Esophagus squamous epithelium (tissue), 5 donors: ENCODE measurements at regions not wholly inside any gene's neighbourhood (a gene's known extent, or its start where the extent isn't known, plus 50 kb on each side); places are given as distances from the start of the nearest gene placed in this dataset.

ENCODE experiments used
- DNase-seq: peaks from one replicate; lab custom pipeline; 2025; lab: John Stamatoyannopoulos, UW
- H3K27ac ChIP-seq, 4 donors: fragments of 200-600 bp; sonication (generic); one replicate each; pipeline ENCODE4 v1.5.1; 2016 to 2019; ENCODE audit warnings: mild to moderate bottlenecking in 1 of 4
- H3K27me3 ChIP-seq, 4 donors: fragments of 200-600 bp; sonication (generic); 1 replicate in 3 of 4; 2 replicates in 1 of 4; pipeline versions ENCODE4 v1.5.1 to v1.6.0; 2017 to 2021; ENCODE audit warnings: antibody characterized with exemption in 1 of 4
- H3K36me3 ChIP-seq, 3 donors: fragments of 200-600 bp; sonication (generic); one replicate each; pipeline ENCODE4 v1.5.1; 2016 to 2019
- H3K4me1 ChIP-seq, 3 donors: fragments of 200-600 bp; sonication (generic); one replicate each; pipeline ENCODE4 v1.5.1; 2017 to 2019
- H3K4me3 ChIP-seq, 4 donors: fragments of 200-600 bp; sonication (generic); 1 replicate in 3 of 4; 2 replicates in 1 of 4; pipeline ENCODE4 v1.5.1; 2016 to 2019; ENCODE audit warnings: mild to moderate bottlenecking in 2 of 4, moderate library complexity in 1 of 4
- H3K9me3 ChIP-seq, 3 donors: fragments of 200-600 bp; sonication (generic); one replicate each; pipeline ENCODE4 v1.5.1; 2016 to 2019
- CTCF ChIP-seq, 6 experiments: fragments of 450-650 bp in 4 of 6; fragments of 200-600 bp in 2 of 6; sonication (generic) in 2 of 6; IDR thresholded peaks; one replicate each; pipeline ENCODE4 v1.5.1; 2016 to 2019; ENCODE audit warnings: antibody characterized with exemption in 6 of 6, mild to moderate bottlenecking in 4 of 6, moderate library complexity in 4 of 6
- POLR2A ChIP-seq, 4 donors: fragments of 450-650 bp; IDR thresholded peaks; one replicate each; pipeline ENCODE4 v1.6.1; 2017; ENCODE audit warnings: antibody characterized with exemption in 4 of 4, mild to moderate bottlenecking in 4 of 4, moderate library complexity in 3 of 4
- WGBS, 2 donors: methylation state at CpG; one replicate each; pipeline ENCODE4 v1.1.5; 2018; 5-methylcytosine and 5-hydroxymethylcytosine counted together
- intact Hi-C: fragments of 100-400 bp; cut with DNase I; formaldehyde crosslinking; loops from one replicate; pipeline ENCODE4 v1.15.0; 2022
- donor health status: DM: yes; HTN: yes; CAD: no.

GRCh38 chr13:109370496-109370895 lies 415.9 kb downstream of the IRS2 start:
- intact Hi-C loops: no loop called here
- H3K4me3 ChIP-seq: no peak overlapping the region
- no peak overlapping the region for H3K27ac ChIP-seq
- TF ChIP-seq POLR2A (IDR thresholded peaks at IDR 0.05): no peak
- no peak for TF ChIP-seq CTCF (IDR thresholded peaks at IDR 0.05)
- no peaks in the 10 kb centered on the region for H3K36me3 ChIP-seq
- H3K4me1 ChIP-seq: no peaks in the 10 kb centered on the region
- 79 to 89% methylated on average over 8 to 9 of the region's 10 CpGs for WGBS, 2 donors
- H3K27me3 ChIP-seq: peaks cover 0 to 3% (median 0%) of the 10 kb centered on the region in 4 donors
- DNase-seq: no peak
- H3K9me3 ChIP-seq: no peaks in the 10 kb centered on the region

- Histone ChIP-seq H3K27me3 (peaks cover 0 to 3% (median 0%) of the 10 kb centered on the region in 4 donors), H3K4me1 (no peaks in the 10 kb centered on the region), H3K9me3 (no peaks in the 10 kb centered on the region), H3K36me3 (no peaks in the 10 kb centered on the region), H3K27ac (no peak overlapping the region), H3K4me3 (no peak overlapping the region)
- intact Hi-C loops: no loop called here
- no peak for DNase-seq
- no peak for TF ChIP-seq POLR2A (IDR thresholded peaks at IDR 0.05)
- WGBS, 2 donors: 50 to 65% methylated on average over 6 to 12 of the region's 14 CpGs
Measured at GRCh38 chr13:109369353-109370052, 416.9 kb downstream of the IRS2 start.

- intact Hi-C loops: no loop called here
- Histone ChIP-seq H3K36me3 (no peaks in the 10 kb centered on the region), H3K27me3 (no peaks in the 10 kb centered on the region), H3K27ac (no peak overlapping the region), H3K9me3 (no peaks in the 10 kb centered on the region), H3K4me1 (no peaks in the 10 kb centered on the region), H3K4me3 (no peak overlapping the region)
- no peak for TF ChIP-seq CTCF (IDR thresholded peaks at IDR 0.05)
- no peak for TF ChIP-seq POLR2A (IDR thresholded peaks at IDR 0.05)
- DNase-seq: no peak
- WGBS, 2 donors: 79 to 87% methylated on average over 4 of the region's 4 CpGs
Measured at GRCh38 chr13:109368230-109368629, 418.2 kb downstream of the IRS2 start.

- 86 to 88% methylated on average over 1 to 2 of the region's 2 CpGs for WGBS, 2 donors
- no peaks in the 10 kb centered on the region for H3K36me3 ChIP-seq
- H3K4me3 ChIP-seq: no peak overlapping the region
- H3K27ac ChIP-seq: no peak overlapping the region
- no peak for DNase-seq
- intact Hi-C loops: no loop called here
- no peaks in the 10 kb centered on the region for H3K27me3 ChIP-seq
- no peaks in the 10 kb centered on the region for H3K4me1 ChIP-seq
- no peaks in the 10 kb centered on the region for H3K9me3 ChIP-seq
- TF ChIP-seq POLR2A (IDR thresholded peaks at IDR 0.05) (no peak), CTCF (IDR thresholded peaks at IDR 0.05) (no peak)
Measured at GRCh38 chr13:109366525-109366924, 419.9 kb downstream of the IRS2 start.

- TF ChIP-seq CTCF (IDR thresholded peaks at IDR 0.05): no peak
- no peak for TF ChIP-seq POLR2A (IDR thresholded peaks at IDR 0.05)
- Histone ChIP-seq H3K4me3 (no peak overlapping the region), H3K27ac (no peak overlapping the region), H3K27me3 (no peaks in the 10 kb centered on the region), H3K36me3 (no peaks in the 10 kb centered on the region), H3K9me3 (no peaks in the 10 kb centered on the region), H3K4me1 (no peaks in the 10 kb centered on the region)
- WGBS, 2 donors: 81 to 84% methylated on average over 6 of the region's 6 CpGs
- intact Hi-C loops: no loop called here
- DNase-seq: no peak
Measured at GRCh38 chr13:109363431-109363830, 423.0 kb downstream of the IRS2 start.
